ENCODE measurements at regions not wholly inside any gene's neighbourhood (a gene's known extent, or its start where the extent isn't known, plus 50 kb on each side); places are given as distances from the start of the nearest gene placed in this dataset.

DNA sequence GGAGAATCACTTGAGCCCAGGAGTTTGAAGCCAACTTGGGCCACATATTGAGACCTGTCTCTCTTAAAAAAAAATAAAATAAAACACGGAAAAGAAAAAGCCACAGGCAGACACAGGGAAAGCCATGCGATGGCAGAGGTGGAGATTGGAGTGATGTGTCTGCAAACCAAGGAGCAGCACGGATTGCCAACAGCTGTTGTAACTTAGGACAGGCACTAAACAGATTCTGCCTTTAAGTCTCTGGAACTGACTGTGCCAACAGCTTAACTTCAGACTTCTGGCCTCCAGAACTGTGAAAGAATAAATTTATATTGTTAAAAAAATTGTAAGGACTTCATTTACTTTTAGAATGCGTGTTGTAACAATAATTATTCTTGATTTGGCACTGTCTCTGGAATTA is 318.5 kb upstream of the CHD1 start:
- ChIA-PET CTCF (no interaction called here), RAD21 (ENCODE audit: low non-redundant PET in 1 of 2, low total read pairs in 2 of 2, uncharacterized antibody in 2 of 2, unreplicated experiment in 2 of 2) (no interaction called here)

More for the DNA sequence above, 318.5 kb upstream of the CHD1 start:
- ATAC-seq (no peak), DNase-seq (ENCODE audit: low read depth, low spot score) (no peak)
- Histone ChIP-seq H3K27me3 (ENCODE audit: insufficient read depth, low read length) (0 out of 2 replicates have a peak, but pooled peaks cover 4% of the 10 kb centered on the region), H3K79me2 (ENCODE audit: insufficient read depth, low read length) (no peaks in the 10 kb centered on the region), H3K4me2 (ENCODE audit: low read length) (no peak overlapping the region), H3K27ac (ENCODE audit: low read depth, low read length) (no peak overlapping the region), H3K9me3 (ENCODE audit: control insufficient read depth in 1 of 2, insufficient read depth in 1 of 2, low read depth in 1 of 2, low read length in 2 of 2) (no peaks in the 10 kb centered on the region), H4K20me1 (ENCODE audit: insufficient read depth) (no peaks in the 10 kb centered on the region), H2AFZ (ENCODE audit: low read depth, low read length, poor library complexity, severe bottlenecking) (no peak overlapping the region), H3K9me2 (ENCODE audit: insufficient read depth) (no peaks in the 10 kb centered on the region), H3K4me3 (replicated peaks in 1 of 2; ENCODE audit: low read depth in 1 of 2, low read length in 2 of 2) (no peak overlapping the region), H3K4me1 (ENCODE audit: control insufficient read depth in 1 of 2, insufficient read depth in 2 of 2, low read length in 2 of 2) (no peaks in the 10 kb centered on the region), H3K9ac (ENCODE audit: low read length) (no peak overlapping the region), H3K36me3 (ENCODE audit: control insufficient read depth in 1 of 2, insufficient read depth in 2 of 2, low read length in 2 of 2) (no peaks in the 10 kb centered on the region)
- TF ChIP-seq ZFX (IDR thresholded peaks at IDR 0.05) (no peak), FOSL1 (IDR thresholded peaks at IDR 0.05; ENCODE audit: low read depth) (no peak), CTCF (IDR thresholded peaks at IDR 0.05 in 2 of 3, conservative IDR thresholded peaks at IDR 0.05 in 1 of 3; ENCODE audit: borderline replicate concordance in 1 of 3, insufficient read depth in 1 of 3, low read depth in 2 of 3, low read length in 2 of 3) (no peak), YY1 (IDR thresholded peaks at IDR 0.05; ENCODE audit: extremely low read depth, insufficient replicate concordance, low read depth, low read length) (no peak), SRF (IDR thresholded peaks at IDR 0.05; ENCODE audit: low read depth) (no peak), ELF1 (IDR thresholded peaks at IDR 0.05; ENCODE audit: borderline replicate concordance, low read depth) (no peak), TCF7L2 (IDR thresholded peaks at IDR 0.05; ENCODE audit: borderline replicate concordance, extremely low read depth, insufficient read depth, insufficient read length) (no peak)
- TF ChIP-seq, protein P1, sequence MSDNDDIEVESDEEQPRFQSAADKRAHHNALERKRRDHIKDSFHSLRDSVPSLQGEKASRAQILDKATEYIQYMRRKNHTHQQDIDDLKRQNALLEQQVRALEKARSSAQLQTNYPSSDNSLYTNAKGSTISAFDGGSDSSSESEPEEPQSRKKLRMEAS (IDR thresholded peaks at IDR 0.05) = no peak
- no TSS peak for BruUV-seq (replicated peaks)
- POLR2A ChIA-PET = no interaction called here
- intact Hi-C loops (cut with micrococcal nuclease) = no loop called here
